ENCODE measurements at regions not wholly inside any gene's neighbourhood (a gene's known extent, or its start where the extent isn't known, plus 50 kb on each side); places are given as distances from the start of the nearest gene placed in this dataset.

GRCh38 chr4:81667539-81667938 lies 195.8 kb upstream of the RASGEF1B start:
- Mint-ChIP-seq H3K4me1 (no peaks in the 10 kb centered on the region), H3K4me3 (no peak overlapping the region), H3K27me3 (ENCODE audit: insufficient read depth, low read depth) (peaks cover 4% of the 10 kb centered on the region), H3K9me3 (no peaks in the 10 kb centered on the region), H3K36me3 (no peaks in the 10 kb centered on the region), H3K27ac (no peak overlapping the region)
- Histone ChIP-seq H3K36me3 (no peaks in the 10 kb centered on the region), H3K4me1 (no peaks in the 10 kb centered on the region), H3K27me3 (no peaks in the 10 kb centered on the region), H3K9me3 (ENCODE audit: low read depth) (no peaks in the 10 kb centered on the region), H3F3A (ENCODE audit: low read depth) (no peaks in the 10 kb centered on the region), H3K4me2 (no peak overlapping the region), H3K4me3 (no peak overlapping the region), H3K9ac (no peak overlapping the region), H3K27ac (no peak overlapping the region), H3K79me2 (ENCODE audit: low read depth) (no peaks in the 10 kb centered on the region), H2AFZ (replicated peaks) (no peak overlapping the region), H4K20me1 (ENCODE audit: low read depth) (no peaks in the 10 kb centered on the region)
- TF ChIP-seq EZH2 (IDR thresholded peaks at IDR 0.05), result no peak
- DNase-seq (ENCODE audit: low spot score), result no peak

DNA sequence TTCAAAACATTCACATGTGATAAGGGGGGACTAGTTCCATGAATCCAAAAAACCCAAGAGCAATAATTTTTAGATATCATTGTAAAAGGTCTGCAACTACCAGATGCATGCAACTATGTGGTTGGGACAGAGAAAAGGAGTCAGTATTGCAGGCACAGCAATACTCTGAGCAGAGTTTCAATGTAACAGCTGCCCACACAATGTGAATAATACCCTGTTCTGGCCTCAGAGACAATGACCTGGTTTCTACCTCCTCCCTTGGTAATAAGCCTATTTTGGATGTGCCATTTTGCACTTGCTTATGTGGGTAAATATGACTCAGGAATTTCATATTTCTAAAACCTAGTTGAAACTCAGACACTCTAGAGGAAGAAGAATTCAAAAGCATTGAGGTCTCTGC lies 194.8 kb upstream of the RASGEF1B start:
- no peaks in the 10 kb centered on the region for H3K4me1 ChIP-seq
- no peak overlapping the region for H2AFZ ChIP-seq (replicated peaks)
- H3K27me3 ChIP-seq, result no peaks in the 10 kb centered on the region
- no peak for DNase-seq (ENCODE audit: low spot score)
- H3K36me3 ChIP-seq, result no peaks in the 10 kb centered on the region
- H3K9me3 ChIP-seq (ENCODE audit: low read depth), result no peaks in the 10 kb centered on the region
- Mint-ChIP-seq H3K9me3 (no peaks in the 10 kb centered on the region), H3K4me3 (no peak overlapping the region), H3K27me3 (ENCODE audit: insufficient read depth, low read depth) (peaks cover 4% of the 10 kb centered on the region), H3K4me1 (no peaks in the 10 kb centered on the region), H3K36me3 (no peaks in the 10 kb centered on the region), H3K27ac (no peak overlapping the region)
- H3K4me2 ChIP-seq, result no peak overlapping the region
- no peak overlapping the region for H3K4me3 ChIP-seq
- H3F3A ChIP-seq (ENCODE audit: low read depth), result no peaks in the 10 kb centered on the region
- H3K9ac ChIP-seq, result no peak overlapping the region
- no peaks in the 10 kb centered on the region for H4K20me1 ChIP-seq (ENCODE audit: low read depth)
- no peaks in the 10 kb centered on the region for H3K79me2 ChIP-seq (ENCODE audit: low read depth)
- TF ChIP-seq EZH2phosphoT487 (IDR thresholded peaks at IDR 0.05) (no peak), EZH2 (IDR thresholded peaks at IDR 0.05) (no peak)
- TF ChIP-seq, protein P1, sequence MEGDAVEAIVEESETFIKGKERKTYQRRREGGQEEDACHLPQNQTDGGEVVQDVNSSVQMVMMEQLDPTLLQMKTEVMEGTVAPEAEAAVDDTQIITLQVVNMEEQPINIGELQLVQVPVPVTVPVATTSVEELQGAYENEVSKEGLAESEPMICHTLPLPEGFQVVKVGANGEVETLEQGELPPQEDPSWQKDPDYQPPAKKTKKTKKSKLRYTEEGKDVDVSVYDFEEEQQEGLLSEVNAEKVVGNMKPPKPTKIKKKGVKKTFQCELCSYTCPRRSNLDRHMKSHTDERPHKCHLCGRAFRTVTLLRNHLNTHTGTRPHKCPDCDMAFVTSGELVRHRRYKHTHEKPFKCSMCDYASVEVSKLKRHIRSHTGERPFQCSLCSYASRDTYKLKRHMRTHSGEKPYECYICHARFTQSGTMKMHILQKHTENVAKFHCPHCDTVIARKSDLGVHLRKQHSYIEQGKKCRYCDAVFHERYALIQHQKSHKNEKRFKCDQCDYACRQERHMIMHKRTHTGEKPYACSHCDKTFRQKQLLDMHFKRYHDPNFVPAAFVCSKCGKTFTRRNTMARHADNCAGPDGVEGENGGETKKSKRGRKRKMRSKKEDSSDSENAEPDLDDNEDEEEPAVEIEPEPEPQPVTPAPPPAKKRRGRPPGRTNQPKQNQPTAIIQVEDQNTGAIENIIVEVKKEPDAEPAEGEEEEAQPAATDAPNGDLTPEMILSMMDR (IDR thresholded peaks at IDR 0.05), result no peak
- no peak overlapping the region for H3K27ac ChIP-seq

DNA sequence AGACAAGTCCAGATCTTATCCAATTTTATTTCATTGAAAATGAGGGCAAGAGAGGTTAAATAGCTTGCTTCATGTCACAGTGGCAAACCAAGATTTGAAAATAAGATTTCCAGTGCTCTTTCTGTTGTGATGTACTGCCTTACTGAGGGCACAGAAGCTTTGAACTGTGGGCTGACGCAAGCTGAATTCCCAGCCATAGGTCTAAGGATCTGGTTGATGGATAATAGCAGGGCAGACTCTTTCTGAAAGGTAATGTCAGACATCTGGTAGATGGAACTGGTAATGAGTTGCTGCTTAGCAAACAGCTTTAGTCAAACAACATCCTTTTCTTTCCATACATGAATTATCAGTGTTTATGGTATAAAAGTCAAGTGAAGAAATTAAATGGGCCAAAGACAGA lies 193.9 kb upstream of the RASGEF1B start:
- Histone ChIP-seq H3K9me3 (ENCODE audit: low read depth) (no peaks in the 10 kb centered on the region), H3K36me3 (no peaks in the 10 kb centered on the region), H3F3A (ENCODE audit: low read depth) (no peaks in the 10 kb centered on the region), H4K20me1 (ENCODE audit: low read depth) (no peaks in the 10 kb centered on the region), H3K9ac (no peak overlapping the region), H3K79me2 (ENCODE audit: low read depth) (no peaks in the 10 kb centered on the region), H3K4me2 (no peak overlapping the region), H3K27me3 (no peaks in the 10 kb centered on the region), H3K4me1 (no peaks in the 10 kb centered on the region), H3K27ac (no peak overlapping the region), H3K4me3 (no peak overlapping the region), H2AFZ (replicated peaks) (no peak overlapping the region)
- no peak overlapping the region for H3K4me3 Mint-ChIP-seq
- H3K36me3 Mint-ChIP-seq, result no peaks in the 10 kb centered on the region
- DNase-seq (ENCODE audit: low spot score), result no peak
- peaks cover 4% of the 10 kb centered on the region for H3K27me3 Mint-ChIP-seq (ENCODE audit: insufficient read depth, low read depth)
- TF ChIP-seq, protein P1 (IDR thresholded peaks at IDR 0.05), result no peak
- TF ChIP-seq EZH2phosphoT487 (IDR thresholded peaks at IDR 0.05), result no peak
- no peak for TF ChIP-seq EZH2 (IDR thresholded peaks at IDR 0.05)
- H3K9me3 Mint-ChIP-seq, result no peaks in the 10 kb centered on the region
- no peak overlapping the region for H3K27ac Mint-ChIP-seq
- H3K4me1 Mint-ChIP-seq, result no peaks in the 10 kb centered on the region

DNA sequence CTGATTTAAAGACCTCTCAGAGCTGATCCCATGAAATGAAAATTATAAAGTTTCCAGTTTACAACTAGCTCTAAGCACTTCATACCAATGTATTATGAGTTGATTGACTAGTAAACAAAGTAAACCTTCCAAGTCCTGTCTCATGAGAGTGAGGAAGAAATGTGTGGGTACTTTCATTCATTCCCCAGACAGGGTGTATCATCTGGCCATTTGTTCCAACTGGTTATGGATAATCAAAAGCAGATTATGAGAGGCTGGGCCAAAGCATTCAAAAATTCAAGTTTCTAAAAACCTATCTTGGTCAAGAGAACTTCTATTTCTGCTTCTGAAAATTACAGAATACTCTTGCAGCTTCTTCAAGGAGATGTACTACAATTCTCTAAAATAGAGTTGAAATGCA lies 193.3 kb upstream of the RASGEF1B start:
- H3K4me3 Mint-ChIP-seq, result no peak overlapping the region
- Histone ChIP-seq H3K36me3 (no peaks in the 10 kb centered on the region), H3K9ac (no peak overlapping the region), H3K4me3 (no peak overlapping the region), H3K4me1 (no peaks in the 10 kb centered on the region), H3K4me2 (no peak overlapping the region), H2AFZ (replicated peaks) (no peak overlapping the region), H3K27me3 (no peaks in the 10 kb centered on the region), H3K79me2 (ENCODE audit: low read depth) (no peaks in the 10 kb centered on the region), H4K20me1 (ENCODE audit: low read depth) (no peaks in the 10 kb centered on the region), H3K27ac (no peak overlapping the region), H3K9me3 (ENCODE audit: low read depth) (no peaks in the 10 kb centered on the region), H3F3A (ENCODE audit: low read depth) (no peaks in the 10 kb centered on the region)
- no peak for TF ChIP-seq EZH2 (IDR thresholded peaks at IDR 0.05)
- no peak for TF ChIP-seq EZH2phosphoT487 (IDR thresholded peaks at IDR 0.05)
- TF ChIP-seq, protein P1 (IDR thresholded peaks at IDR 0.05), result no peak
- no peaks in the 10 kb centered on the region for H3K9me3 Mint-ChIP-seq
- no peaks in the 10 kb centered on the region for H3K4me1 Mint-ChIP-seq
- DNase-seq (ENCODE audit: low spot score), result no peak
- no peaks in the 10 kb centered on the region for H3K36me3 Mint-ChIP-seq
- H3K27ac Mint-ChIP-seq, result no peak overlapping the region
- peaks cover 4% of the 10 kb centered on the region for H3K27me3 Mint-ChIP-seq (ENCODE audit: insufficient read depth, low read depth)

All from neural progenitor cell (in vitro differentiated cells).